Activated B cell treated with CpG ODN at 0.5 μM for 24 hours (primary cell): ENCODE measurements at regions not wholly inside any gene's neighbourhood (a gene's known extent, or its start where the extent isn't known, plus 50 kb on each side); places are given as distances from the start of the nearest gene placed in this dataset.

Experiments used
- ATAC-seq: fragments of 200-7000 bp; cut with Tn5 transposase; one replicate; pipeline ENCODE4 v1.10.0; 2021; ENCODE audit warnings: low read depth, mild to moderate bottlenecking, moderate library complexity
- CTCF ChIA-PET: fragments of 350-600 bp; sonication (Branson Sonifier 250); formaldehyde crosslinking; loops from one replicate; lab custom pipeline; 2021; ENCODE audit warnings: antibody characterized with exemption; lab: Charles Lee
- POLR2A ChIA-PET: fragments of 350-600 bp; sonication (Branson Sonifier 250); formaldehyde crosslinking; loops from one replicate; lab custom pipeline; 2021; ENCODE audit warnings: antibody characterized with exemption; lab: Charles Lee
- DNase-seq: peaks from one replicate; pipeline ENCODE4 v3.0.0; 2022
- H3K27ac Mint-ChIP-seq: one replicate; pipeline ENCODE4 v1.8.0; 2020; ENCODE audit warnings: mixed read lengths
- H3K27me3 Mint-ChIP-seq: one replicate; pipeline ENCODE4 v1.8.0; 2021; ENCODE audit warnings: mixed read lengths
- H3K36me3 Mint-ChIP-seq: one replicate; pipeline ENCODE4 v1.8.0; 2021; ENCODE audit warnings: low read depth, mixed read lengths
- H3K4me1 Mint-ChIP-seq: one replicate; pipeline ENCODE4 v1.8.0; 2021; ENCODE audit warnings: mixed read lengths
- H3K4me3 Mint-ChIP-seq: one replicate; pipeline ENCODE4 v1.8.0; 2020; ENCODE audit warnings: mild to moderate bottlenecking, mixed read lengths
- H3K9me3 Mint-ChIP-seq: one replicate; pipeline ENCODE4 v1.8.0; 2020; ENCODE audit warnings: mixed read lengths
- CTCF ChIP-seq: fragments of 200-600 bp; IDR thresholded peaks from one replicate; pipeline ENCODE4 v1.8.0; 2022; ENCODE audit warnings: antibody characterized with exemption, mild to moderate bottlenecking
- intact Hi-C: fragments of 100-400 bp; cut with micrococcal nuclease; formaldehyde crosslinking; loops from one replicate; pipeline ENCODE4 v1.15.1; 2024

GRCh38 chrX:119181491-119181890, 53.9 kb upstream of the KIAA1210 start:
- ATAC-seq (no peak), DNase-seq (no peak)
- ChIA-PET POLR2A (no interaction called here), CTCF (no interaction called here)
- no peaks in the 10 kb centered on the region for H3K9me3 Mint-ChIP-seq
- H3K4me1 Mint-ChIP-seq, result no peaks in the 10 kb centered on the region
- no peaks in the 10 kb centered on the region for H3K27me3 Mint-ChIP-seq
- no peaks in the 10 kb centered on the region for H3K36me3 Mint-ChIP-seq
- intact Hi-C loops, result no loop called here
- no peak overlapping the region for H3K4me3 Mint-ChIP-seq
- no peak overlapping the region for H3K27ac Mint-ChIP-seq
- TF ChIP-seq CTCF, result no peak

DNA sequence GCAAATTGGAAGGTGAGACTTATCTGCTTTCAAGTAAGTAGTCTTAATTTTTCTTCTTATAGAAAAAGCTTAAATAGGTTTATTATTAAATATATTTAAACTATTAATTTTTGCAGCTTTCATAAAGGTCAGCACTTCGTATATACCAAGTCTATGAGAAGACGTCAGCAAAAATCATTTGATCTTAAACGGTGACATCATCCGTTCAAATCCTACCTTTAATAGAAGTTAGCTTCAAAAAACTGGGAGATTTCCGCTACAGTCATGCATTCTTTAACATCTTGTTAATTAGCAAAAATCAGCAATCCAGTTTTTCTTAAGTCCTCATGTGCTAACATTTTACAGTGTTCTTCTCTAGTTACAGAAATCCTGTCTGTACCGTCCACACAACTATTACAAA, 49.9 kb upstream of the PGRMC1 start:
- intact Hi-C loops, result no loop called here

More for the DNA sequence above, 49.9 kb upstream of the PGRMC1 start:
- no peak for TF ChIP-seq CTCF
- POLR2A ChIA-PET, result no interaction called here
- Mint-ChIP-seq H3K27me3 (peaks cover 3% of the 10 kb centered on the region), H3K4me1 (no peaks in the 10 kb centered on the region), H3K27ac (no peak overlapping the region), H3K36me3 (no peaks in the 10 kb centered on the region), H3K4me3 (no peak overlapping the region), H3K9me3 (no peaks in the 10 kb centered on the region)
- no peak for DNase-seq
- ATAC-seq, result no peak
- CTCF ChIA-PET, result interaction anchor here (1.4 kb wide), 1 partner anchor 19 kb away, joined by 3 read pairs; no protein-coding TSS in a partner anchor
